SK-N-SH treated with all-trans-retinoic acid at 6 μM for 48 hours (cell line): ENCODE measurements at regions not wholly inside any gene's neighbourhood (a gene's known extent, or its start where the extent isn't known, plus 50 kb on each side); places are given as distances from the start of the nearest gene placed in this dataset.
A peak's percentile ranks its signal among the peaks of the same experiment; 100 is the strongest.

Experiments used
- ATAC-seq: fragments of 200-7000 bp; cut with Tn5 transposase; 3 replicates; pipeline ENCODE4 v1.9.1; 2020; ENCODE audit warnings: mild to moderate bottlenecking, moderate library complexity
- ARNTL ChIP-seq: fragments of 450-650 bp; formaldehyde crosslinking; IDR thresholded peaks from 2 replicates; pipeline ENCODE4 v1.5.0; 2020; ENCODE audit warnings: low read depth, mild to moderate bottlenecking, moderate library complexity, borderline replicate concordance
- CSDC2 ChIP-seq: fragments of 250-450 bp; sonication (Bioruptor Pico); IDR thresholded peaks from 2 replicates; pipeline ENCODE4 v1.5.0; 2020; ENCODE audit warnings: mild to moderate bottlenecking, moderate library complexity
- CSRNP3 ChIP-seq: fragments of 250-450 bp; sonication (Bioruptor Pico); IDR thresholded peaks from 2 replicates; pipeline ENCODE4 v1.5.1; 2021; ENCODE audit warnings: mild to moderate bottlenecking, moderate library complexity
- ESRRG ChIP-seq: fragments of 250-450 bp; sonication (Bioruptor Pico); IDR thresholded peaks from 2 replicates; pipeline ENCODE4 v1.6.1; 2021; ENCODE audit warnings: mild to moderate bottlenecking
- GLIS3 ChIP-seq: fragments of 250-450 bp; sonication (Bioruptor Pico); IDR thresholded peaks from 2 replicates; pipeline ENCODE4 v1.5.0; 2020; ENCODE audit warnings: mild to moderate bottlenecking, moderate library complexity
- OSR1 ChIP-seq: fragments of 250-450 bp; sonication (Bioruptor Pico); IDR thresholded peaks from 2 replicates; pipeline ENCODE4 v1.8.0; 2022; ENCODE audit warnings: moderate library complexity, mild to moderate bottlenecking, inconsistent platforms
- PATZ1 ChIP-seq: fragments of 250-450 bp; sonication (Bioruptor Pico); IDR thresholded peaks from 2 replicates; pipeline ENCODE4 v1.8.0; 2020; ENCODE audit warnings: mild to moderate bottlenecking, moderate library complexity, borderline replicate concordance
- POU6F1 ChIP-seq: fragments of 250-450 bp; sonication (Bioruptor Pico); IDR thresholded peaks from 2 replicates; pipeline ENCODE4 v1.8.0; 2021; ENCODE audit warnings: low read depth, mild to moderate bottlenecking, moderate library complexity, borderline replicate concordance
- PPARA ChIP-seq: fragments of 250-450 bp; sonication (Bioruptor Pico); IDR thresholded peaks from 2 replicates; pipeline ENCODE4 v1.5.0; 2020; ENCODE audit warnings: mild to moderate bottlenecking, borderline replicate concordance
- SNAI2 ChIP-seq: fragments of 250-450 bp; sonication (Bioruptor Pico); IDR thresholded peaks from 2 replicates; pipeline ENCODE4 v1.5.0; 2020; ENCODE audit warnings: mild to moderate bottlenecking, moderate library complexity
- TCF4 ChIP-seq: fragments of 250-450 bp; sonication (Bioruptor Pico); IDR thresholded peaks from 2 replicates; pipeline ENCODE4 v1.8.0; 2021; ENCODE audit warnings: mild to moderate bottlenecking, moderate library complexity, borderline replicate concordance
- TOX ChIP-seq: fragments of 250-450 bp; sonication (Bioruptor Pico); IDR thresholded peaks from 2 replicates; pipeline ENCODE4 v1.8.0; 2021; ENCODE audit warnings: mild to moderate bottlenecking, moderate library complexity, borderline replicate concordance
- TSHZ2 ChIP-seq: fragments of 250-450 bp; sonication (Bioruptor Pico); IDR thresholded peaks from 2 replicates; pipeline ENCODE4 v1.5.0; 2020; ENCODE audit warnings: mild to moderate bottlenecking, moderate library complexity
- ZFP3 ChIP-seq: fragments of 250-450 bp; sonication (Bioruptor Pico); IDR thresholded peaks from 2 replicates; pipeline ENCODE4 v1.5.0; 2020; ENCODE audit warnings: mild to moderate bottlenecking, moderate library complexity
- ZFP30 ChIP-seq: fragments of 450-650 bp; formaldehyde crosslinking; IDR thresholded peaks from 2 replicates; pipeline ENCODE4 v1.5.0; 2022; ENCODE audit warnings: mild to moderate bottlenecking, moderate library complexity
- ZNF70 ChIP-seq: fragments of 450-650 bp; formaldehyde crosslinking; IDR thresholded peaks from 2 replicates; pipeline ENCODE4 v1.5.0; 2020; ENCODE audit warnings: mild to moderate bottlenecking, moderate library complexity

GRCh38 chr14:26855077-26855753 is 257.4 kb upstream of the NOVA1 start:
- no peak for ATAC-seq

GRCh38 chr14:26856876-26857518 is 259.2 kb upstream of the NOVA1 start:
- no peak for TF ChIP-seq TOX (CRISPR knock-in tag)
- no peak for TF ChIP-seq PATZ1 (CRISPR knock-in tag)
- no peak for TF ChIP-seq CSRNP3 (CRISPR knock-in tag)
- no peak for TF ChIP-seq OSR1 (CRISPR knock-in tag)
- no peak for TF ChIP-seq GLIS3
- TF ChIP-seq ZFP30 (CRISPR knock-in tag), result no peak
- peak; percentile 50; the same call in 1 of the 3 replicates for ATAC-seq

More at GRCh38 chr14:26855077-26855753, 257.4 kb upstream of the NOVA1 start:
- no peak for TF ChIP-seq ZNF70 (CRISPR knock-in tag)
- TF ChIP-seq ZFP3 (CRISPR knock-in tag), result no peak
- no peak for TF ChIP-seq POU6F1 (CRISPR knock-in tag)
- no peak for TF ChIP-seq CSDC2
- TF ChIP-seq CSRNP3 (CRISPR knock-in tag), result no peak
- no peak for TF ChIP-seq TSHZ2 (CRISPR knock-in tag)
- no peak for TF ChIP-seq ARNTL (CRISPR knock-in tag)
- no peak for TF ChIP-seq SNAI2
- TF ChIP-seq, all 23 proteins: peak for 0

GRCh38 chr14:26859483-26859882 is 261.6 kb upstream of the NOVA1 start:
- TF ChIP-seq ESRRG (CRISPR knock-in tag) (no peak), PPARA (CRISPR knock-in tag) (no peak), TOX (CRISPR knock-in tag) (no peak), PATZ1 (CRISPR knock-in tag) (no peak), TCF4 (CRISPR knock-in tag) (no peak), ZFP30 (CRISPR knock-in tag) (no peak), GLIS3 (no peak)
- no peak for ATAC-seq
